Tibial nerve (tissue), 4 donors: ENCODE measurements at regions not wholly inside any gene's neighbourhood (a gene's known extent, or its start where the extent isn't known, plus 50 kb on each side); places are given as distances from the start of the nearest gene placed in this dataset.
A peak's percentile ranks its signal among the peaks of the same experiment; 100 is the strongest.

ENCODE experiments used
- DNase-seq, 2 donors: peaks; one replicate each; pipeline ENCODE4 v3.0.0-alpha.2; 2019; ENCODE audit warnings: low spot score in 2 of 2
- H3K27ac ChIP-seq, 4 donors: fragments of 200-600 bp; sonication (generic) in 3 of 4; one replicate each; pipeline ENCODE4 v1.5.1; 2017 to 2019; ENCODE audit warnings: mild to moderate bottlenecking in 1 of 4
- H3K27me3 ChIP-seq, 2 donors: fragments of 200-600 bp; sonication (generic) in 1 of 2; one replicate each; pipeline versions ENCODE4 v1.5.1 to v1.6.0; 2017 to 2019
- H3K36me3 ChIP-seq, 3 donors: fragments of 200-600 bp; sonication (generic); one replicate each; pipeline ENCODE4 v1.5.1; 2018 to 2019
- H3K4me1 ChIP-seq, 4 donors: fragments of 200-600 bp; sonication (generic) in 3 of 4; one replicate each; pipeline ENCODE4 v1.5.1; 2017 to 2019
- H3K4me3 ChIP-seq, 4 donors: fragments of 200-600 bp; sonication (generic) in 3 of 4; one replicate each; pipeline ENCODE4 v1.5.1; 2017 to 2019; ENCODE audit warnings: mild to moderate bottlenecking in 1 of 4, moderate library complexity in 1 of 4
- H3K9me3 ChIP-seq, 4 donors: fragments of 200-600 bp; sonication (generic) in 3 of 4; one replicate each; pipeline ENCODE4 v1.5.1; 2017 to 2019
- CTCF ChIP-seq, 5 experiments: fragments of 200-600 bp in 3 of 5; fragments of 450-650 bp in 2 of 5; sonication (generic) in 3 of 5; IDR thresholded peaks; one replicate each; pipeline ENCODE4 v1.5.1; 2016 to 2019; ENCODE audit warnings: antibody characterized with exemption in 5 of 5, mild to moderate bottlenecking in 3 of 5, moderate library complexity in 2 of 5
- EP300 ChIP-seq, 2 donors: sonication (generic); formaldehyde crosslinking; IDR thresholded peaks; one replicate each; pipeline ENCODE4 v1.6.1; 2017; ENCODE audit warnings: antibody characterized with exemption in 2 of 2, mild to moderate bottlenecking in 1 of 2
- POLR2A ChIP-seq, 2 donors: fragments of 450-650 bp; IDR thresholded peaks; one replicate each; pipeline ENCODE4 v1.6.1; 2017; ENCODE audit warnings: antibody characterized with exemption in 2 of 2, mild to moderate bottlenecking in 2 of 2, moderate library complexity in 2 of 2
- WGBS, 2 donors: methylation state at CpG; one replicate each; pipeline ENCODE4 v1.1.5; 2018; 5-methylcytosine and 5-hydroxymethylcytosine counted together

GRCh38 chr12:87883806-87884205 lies 145.4 kb downstream of the C12orf50 start:
- no peak overlapping the region for H3K27ac ChIP-seq
- H3K4me3 ChIP-seq, result peak overlapping the region in 1 of 4 donors; percentile 8
- H3K36me3 ChIP-seq, result no peaks in the 10 kb centered on the region
- no peaks in the 10 kb centered on the region for H3K27me3 ChIP-seq
- H3K4me1 ChIP-seq, result no peaks in the 10 kb centered on the region
- DNase-seq, result no peak
- 28 to 39% methylated on average over 3 of the region's 3 CpGs for WGBS, 2 donors
- no peaks in the 10 kb centered on the region for H3K9me3 ChIP-seq
- TF ChIP-seq CTCF (IDR thresholded peaks at IDR 0.05) (no peak), EP300 (IDR thresholded peaks at IDR 0.05) (no peak), POLR2A (IDR thresholded peaks at IDR 0.05) (no peak)

- Histone ChIP-seq H3K4me3 (no peak overlapping the region), H3K36me3 (no peaks in the 10 kb centered on the region), H3K27ac (no peak overlapping the region), H3K9me3 (peaks cover 0 to 2% (median 0%) of the 10 kb centered on the region in 4 donors), H3K27me3 (no peaks in the 10 kb centered on the region), H3K4me1 (no peaks in the 10 kb centered on the region)
- 58 to 59% methylated on average over 3 of the region's 3 CpGs for WGBS, 2 donors
- no peak for DNase-seq
- TF ChIP-seq POLR2A (IDR thresholded peaks at IDR 0.05), result no peak
- TF ChIP-seq EP300 (IDR thresholded peaks at IDR 0.05), result no peak
- no peak for TF ChIP-seq CTCF (IDR thresholded peaks at IDR 0.05)
Observed at GRCh38 chr12:87879141-87879540, 150.1 kb downstream of the C12orf50 start.

GRCh38 chr12:87870493-87871460 lies 158.4 kb downstream of the C12orf50 start:
- H3K27ac ChIP-seq, result peak overlapping the region in 2 of 4 donors; percentile 60 to 84
- no peak overlapping the region for H3K4me3 ChIP-seq
- no peaks in the 10 kb centered on the region for H3K36me3 ChIP-seq
- TF ChIP-seq POLR2A (IDR thresholded peaks at IDR 0.05) (no peak), EP300 (IDR thresholded peaks at IDR 0.05) (no peak), CTCF (IDR thresholded peaks at IDR 0.05) (no peak)
- no peaks in the 10 kb centered on the region for H3K27me3 ChIP-seq
- peaks cover 0 to 18% (median 5%) of the 10 kb centered on the region in 4 donors for H3K4me1 ChIP-seq
- WGBS, 2 donors, result 42 to 58% methylated on average over 4 of the region's 4 CpGs
- DNase-seq, result no peak
- no peaks in the 10 kb centered on the region for H3K9me3 ChIP-seq

- TF ChIP-seq POLR2A (IDR thresholded peaks at IDR 0.05) (no peak), CTCF (IDR thresholded peaks at IDR 0.05) (no peak), EP300 (IDR thresholded peaks at IDR 0.05) (no peak)
- peak overlapping the region in 2 of 4 donors; percentile 60 to 84 for H3K27ac ChIP-seq
- no peaks in the 10 kb centered on the region for H3K9me3 ChIP-seq
- no peak overlapping the region for H3K4me3 ChIP-seq
- H3K36me3 ChIP-seq, result no peaks in the 10 kb centered on the region
- H3K4me1 ChIP-seq, result peaks cover 0 to 18% (median 5%) of the 10 kb centered on the region in 4 donors
- no peak for DNase-seq
- H3K27me3 ChIP-seq, result no peaks in the 10 kb centered on the region
Observed at GRCh38 chr12:87870061-87870460, 159.1 kb downstream of the C12orf50 start.

- no peak for TF ChIP-seq EP300 (IDR thresholded peaks at IDR 0.05)
- TF ChIP-seq CTCF (IDR thresholded peaks at IDR 0.05), result no peak
- no peak for TF ChIP-seq POLR2A (IDR thresholded peaks at IDR 0.05)
- Histone ChIP-seq H3K27ac (no peak overlapping the region), H3K4me1 (peaks cover 0 to 16% (median 5%) of the 10 kb centered on the region in 4 donors), H3K9me3 (no peaks in the 10 kb centered on the region), H3K36me3 (no peaks in the 10 kb centered on the region), H3K4me3 (no peak overlapping the region), H3K27me3 (no peaks in the 10 kb centered on the region)
- WGBS, 2 donors, result 83 to 85% methylated on average over 3 of the region's 3 CpGs
- DNase-seq, result no peak
Observed at GRCh38 chr12:87866578-87867292, 162.5 kb downstream of the C12orf50 start.
